ENCODE measurements at regions not wholly inside any gene's neighbourhood (a gene's known extent, or its start where the extent isn't known, plus 50 kb on each side); places are given as distances from the start of the nearest gene placed in this dataset.

DNA sequence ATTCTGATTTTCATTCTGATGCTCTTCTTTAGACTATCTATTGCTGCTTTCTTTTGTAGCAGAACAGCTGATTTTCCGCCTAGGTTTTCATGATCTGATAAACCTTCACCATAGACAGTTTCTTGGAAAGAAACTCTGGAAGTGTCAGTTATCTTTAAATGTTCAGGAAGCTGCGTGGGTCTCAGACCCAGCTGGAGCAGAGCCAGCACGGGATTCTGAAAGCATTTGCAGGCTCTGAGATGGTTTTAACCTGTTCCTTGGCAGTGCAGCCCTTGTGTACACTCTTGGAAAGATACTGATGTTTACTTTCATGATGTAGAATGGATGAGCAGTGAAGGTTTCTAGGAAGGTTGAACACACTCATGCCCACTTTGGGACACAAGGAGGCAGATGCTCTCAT, 178.0 kb upstream of the DMRT1 start:
- Mint-ChIP-seq H3K9me3 (ENCODE audit: low read depth) (peaks cover 6% of the 10 kb centered on the region), H3K4me1 (ENCODE audit: low read depth) (no peaks in the 10 kb centered on the region), H3K4me3 (ENCODE audit: unreplicated experiment) (no peak overlapping the region), H3K27me3 (ENCODE audit: low read depth) (no peaks in the 10 kb centered on the region), H3K36me3 (ENCODE audit: low read depth) (peaks cover 2% of the 10 kb centered on the region), H3K27ac (ENCODE audit: unreplicated experiment) (no peak overlapping the region)
- no peak for DNase-seq (ENCODE audit: low spot score)
- TF ChIP-seq, protein P1, sequence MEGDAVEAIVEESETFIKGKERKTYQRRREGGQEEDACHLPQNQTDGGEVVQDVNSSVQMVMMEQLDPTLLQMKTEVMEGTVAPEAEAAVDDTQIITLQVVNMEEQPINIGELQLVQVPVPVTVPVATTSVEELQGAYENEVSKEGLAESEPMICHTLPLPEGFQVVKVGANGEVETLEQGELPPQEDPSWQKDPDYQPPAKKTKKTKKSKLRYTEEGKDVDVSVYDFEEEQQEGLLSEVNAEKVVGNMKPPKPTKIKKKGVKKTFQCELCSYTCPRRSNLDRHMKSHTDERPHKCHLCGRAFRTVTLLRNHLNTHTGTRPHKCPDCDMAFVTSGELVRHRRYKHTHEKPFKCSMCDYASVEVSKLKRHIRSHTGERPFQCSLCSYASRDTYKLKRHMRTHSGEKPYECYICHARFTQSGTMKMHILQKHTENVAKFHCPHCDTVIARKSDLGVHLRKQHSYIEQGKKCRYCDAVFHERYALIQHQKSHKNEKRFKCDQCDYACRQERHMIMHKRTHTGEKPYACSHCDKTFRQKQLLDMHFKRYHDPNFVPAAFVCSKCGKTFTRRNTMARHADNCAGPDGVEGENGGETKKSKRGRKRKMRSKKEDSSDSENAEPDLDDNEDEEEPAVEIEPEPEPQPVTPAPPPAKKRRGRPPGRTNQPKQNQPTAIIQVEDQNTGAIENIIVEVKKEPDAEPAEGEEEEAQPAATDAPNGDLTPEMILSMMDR (IDR thresholded peaks at IDR 0.05): no peak

DNA sequence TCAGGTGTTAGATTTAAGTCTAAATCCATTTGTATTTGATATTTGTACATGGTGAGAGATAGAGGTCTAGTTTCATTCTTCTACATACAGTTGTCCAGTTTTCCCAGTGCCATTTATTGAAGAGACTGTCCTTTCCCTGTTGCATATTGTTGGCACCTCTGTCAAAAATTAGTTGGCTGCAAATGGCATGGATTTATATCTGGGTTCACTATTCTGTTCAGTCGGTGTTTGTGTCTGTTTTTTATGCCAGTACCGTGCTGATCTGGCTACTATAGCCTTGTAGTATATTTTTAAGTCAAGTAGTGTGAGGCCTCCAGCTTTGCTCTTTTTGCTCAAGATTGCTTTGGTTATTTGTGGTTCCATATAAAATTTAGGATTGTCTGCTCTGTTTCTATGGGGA, 176.2 kb upstream of the DMRT1 start:
- Mint-ChIP-seq H3K4me1 (ENCODE audit: low read depth) (no peaks in the 10 kb centered on the region), H3K4me3 (ENCODE audit: unreplicated experiment) (no peak overlapping the region), H3K36me3 (ENCODE audit: low read depth) (peaks cover 4% of the 10 kb centered on the region), H3K27me3 (ENCODE audit: low read depth) (no peaks in the 10 kb centered on the region), H3K9me3 (ENCODE audit: low read depth) (peaks cover 17% of the 10 kb centered on the region), H3K27ac (ENCODE audit: unreplicated experiment) (no peak overlapping the region)
- DNase-seq (ENCODE audit: low spot score): no peak
- TF ChIP-seq, protein P1 (IDR thresholded peaks at IDR 0.05): no peak

DNA sequence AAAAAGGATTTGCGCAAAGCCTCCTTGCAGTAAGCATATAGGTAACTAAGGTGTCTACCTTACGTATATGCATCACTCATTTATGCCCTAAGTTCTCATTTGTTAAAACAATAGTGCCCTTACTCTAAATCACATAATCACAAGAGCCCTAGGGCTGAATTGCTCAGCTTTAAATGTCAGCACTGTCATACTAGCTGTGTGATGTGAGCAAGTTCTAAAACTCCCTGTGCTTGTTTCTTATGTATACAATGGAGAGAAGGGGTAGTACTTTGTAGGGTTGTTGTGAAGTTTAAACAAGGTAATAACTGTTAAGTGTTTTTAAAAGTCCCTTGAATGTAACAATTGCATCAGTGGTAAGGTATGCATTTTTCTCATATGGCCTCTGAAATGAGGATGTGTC, 169.5 kb upstream of the DMRT1 start:
- H3K4me1 Mint-ChIP-seq (ENCODE audit: low read depth): no peaks in the 10 kb centered on the region
- no peak overlapping the region for H3K27ac Mint-ChIP-seq (ENCODE audit: unreplicated experiment)
- no peak for DNase-seq (ENCODE audit: low spot score)
- H3K9me3 Mint-ChIP-seq (ENCODE audit: low read depth): peaks cover 17% of the 10 kb centered on the region
- H3K36me3 Mint-ChIP-seq (ENCODE audit: low read depth): peaks cover 2% of the 10 kb centered on the region
- TF ChIP-seq, protein P1 (IDR thresholded peaks at IDR 0.05): no peak
- H3K4me3 Mint-ChIP-seq (ENCODE audit: unreplicated experiment): no peak overlapping the region
- no peaks in the 10 kb centered on the region for H3K27me3 Mint-ChIP-seq (ENCODE audit: low read depth)

DNA sequence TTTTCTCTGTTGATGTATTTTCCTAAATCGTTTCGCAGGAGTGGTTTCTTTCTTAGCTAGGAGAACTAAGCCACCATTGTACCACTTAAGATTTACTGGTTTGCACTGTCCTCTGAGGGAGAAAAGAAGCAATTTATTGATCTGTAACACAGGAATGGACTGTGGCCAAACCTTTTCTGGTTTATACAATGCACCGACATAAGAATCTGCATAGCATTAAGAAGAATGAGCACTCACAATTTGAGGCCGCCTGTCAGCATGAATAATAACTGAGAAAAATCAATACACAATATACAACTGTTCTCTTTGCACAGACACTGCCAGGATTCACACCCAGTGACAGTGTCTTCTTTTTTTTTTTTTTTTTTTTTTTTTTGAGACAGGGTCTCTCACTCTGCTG, 168.6 kb upstream of the DMRT1 start:
- Mint-ChIP-seq H3K4me3 (ENCODE audit: unreplicated experiment) (no peak overlapping the region), H3K36me3 (ENCODE audit: low read depth) (peaks cover 2% of the 10 kb centered on the region), H3K4me1 (ENCODE audit: low read depth) (peaks cover 6% of the 10 kb centered on the region), H3K27ac (ENCODE audit: unreplicated experiment) (no peak overlapping the region), H3K27me3 (ENCODE audit: low read depth) (no peaks in the 10 kb centered on the region), H3K9me3 (ENCODE audit: low read depth) (peaks cover 17% of the 10 kb centered on the region)
- TF ChIP-seq, protein P1 (IDR thresholded peaks at IDR 0.05): no peak
- no peak for DNase-seq (ENCODE audit: low spot score)

DNA sequence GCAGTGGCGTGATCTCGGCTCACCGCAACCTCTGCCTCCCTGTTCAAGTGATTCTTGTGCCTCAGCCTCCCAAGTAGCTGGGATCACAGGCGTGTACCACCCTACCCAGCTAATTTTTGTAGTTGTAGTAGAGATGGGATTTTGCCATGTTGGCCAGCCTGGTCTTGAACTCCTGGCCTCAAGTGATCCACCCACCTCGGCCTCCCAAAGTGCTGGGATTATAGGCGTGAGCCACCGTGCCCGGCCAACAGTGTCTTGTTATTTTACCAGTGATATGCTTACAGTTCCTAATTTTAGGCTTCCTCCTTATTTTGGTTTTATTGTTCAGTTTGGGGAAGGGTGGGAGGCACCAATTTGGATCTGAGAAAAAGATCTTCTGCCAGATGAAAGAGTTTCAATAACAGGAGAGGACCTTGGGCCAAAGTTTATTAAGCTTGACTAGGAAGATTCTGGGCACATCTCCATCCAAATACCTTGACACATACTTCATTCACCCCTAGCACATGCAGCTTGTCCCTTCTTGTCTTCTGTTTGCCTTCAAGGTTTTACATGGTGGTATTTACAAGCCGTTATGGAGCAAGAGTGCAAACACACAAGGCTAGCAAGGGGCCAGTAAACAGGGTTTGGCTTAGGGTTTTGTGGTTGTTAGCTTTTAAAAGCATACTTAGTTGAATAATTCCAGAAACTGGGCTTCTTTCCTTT, 168.1 kb upstream of the DMRT1 start:
- DNase-seq (ENCODE audit: low spot score): no peak
- Mint-ChIP-seq H3K27me3 (ENCODE audit: low read depth) (no peaks in the 10 kb centered on the region), H3K9me3 (ENCODE audit: low read depth) (peaks cover 12% of the 10 kb centered on the region), H3K36me3 (ENCODE audit: low read depth) (peaks cover 2% of the 10 kb centered on the region), H3K4me3 (ENCODE audit: unreplicated experiment) (no peak overlapping the region), H3K27ac (ENCODE audit: unreplicated experiment) (no peak overlapping the region), H3K4me1 (ENCODE audit: low read depth) (peaks cover 6% of the 10 kb centered on the region)
- TF ChIP-seq, protein P1 (IDR thresholded peaks at IDR 0.05): no peak
